Sigmoid colon (tissue), 6 donors: ENCODE measurements at regions not wholly inside any gene's neighbourhood (a gene's known extent, or its start where the extent isn't known, plus 50 kb on each side); places are given as distances from the start of the nearest gene placed in this dataset.

Experiments
- DNase-seq: peaks from one replicate; pipeline ENCODE4 v3.0.0-alpha.2; 2019
- H3K27ac ChIP-seq, 4 donors: fragments of 200-600 bp; sonication (generic); one replicate each; pipeline ENCODE4 v1.5.1; 2016 to 2019; ENCODE audit warnings: mild to moderate bottlenecking in 1 of 4
- H3K27me3 ChIP-seq, 3 donors: fragments of 200-600 bp; sonication (generic); one replicate each; pipeline ENCODE4 v1.5.1; 2019; ENCODE audit warnings: mild to moderate bottlenecking in 1 of 3
- H3K36me3 ChIP-seq, 4 donors: fragments of 200-600 bp; sonication (generic); one replicate each; pipeline ENCODE4 v1.5.1; 2016 to 2019
- H3K4me1 ChIP-seq, 4 donors: fragments of 200-600 bp; sonication (generic); one replicate each; pipeline ENCODE4 v1.5.1; 2017 to 2019
- H3K4me3 ChIP-seq, 4 donors: fragments of 200-600 bp; sonication (generic); one replicate each; pipeline ENCODE4 v1.5.1; 2017 to 2019; ENCODE audit warnings: mild to moderate bottlenecking in 2 of 4, moderate library complexity in 1 of 4
- H3K9me3 ChIP-seq, 4 donors: fragments of 200-600 bp in 3 of 4; sonication (generic) in 3 of 4; one replicate each; pipeline versions ENCODE4 v1.5.1 to v1.6.1; 2013 to 2019
- CTCF ChIP-seq, 4 experiments: fragments of 450-650 bp in 3 of 4; fragments of 200-600 bp in 1 of 4; IDR thresholded peaks; one replicate each; pipeline ENCODE4 v1.5.1; 2016 to 2019; ENCODE audit warnings: antibody characterized with exemption in 4 of 4, mild to moderate bottlenecking in 3 of 4, moderate library complexity in 2 of 4
- EP300 ChIP-seq, 4 donors: sonication (generic); formaldehyde crosslinking; IDR thresholded peaks; one replicate each; pipeline ENCODE4 v1.6.1; 2017; ENCODE audit warnings: antibody characterized with exemption in 4 of 4
- POLR2A ChIP-seq, 2 donors: fragments of 450-650 bp; IDR thresholded peaks; one replicate each; pipeline ENCODE4 v1.6.1; 2016; ENCODE audit warnings: antibody characterized with exemption in 2 of 2, mild to moderate bottlenecking in 2 of 2, moderate library complexity in 2 of 2
- POLR2AphosphoS5 ChIP-seq, 4 donors: sonication (generic); formaldehyde crosslinking; IDR thresholded peaks; one replicate each; pipeline ENCODE4 v1.6.1; 2017; ENCODE audit warnings: antibody characterized with exemption in 4 of 4
- WGBS, 2 donors: extraction: QIAGEN DNeasy Blood & Tissue Kit; methylation state at CpG; one replicate each; pipeline ENCODE4 v1.1.7; 2013; 5-methylcytosine and 5-hydroxymethylcytosine counted together
- intact Hi-C: fragments of 100-400 bp; cut with DNase I; formaldehyde crosslinking; loops from one replicate; pipeline ENCODE4 v1.15.1; 2023
- donor health status: healthy with polysubstance abuse.
- donor health status: healthy.

GRCh38 chr11:11020219-11020726, 162.4 kb upstream of the ZBED5 start:
- H3K9me3 ChIP-seq: no peaks in the 10 kb centered on the region
- WGBS, 2 donors: 88 to 90% methylated on average over 12 of the region's 12 CpGs
- DNase-seq: no peak
- no peaks in the 10 kb centered on the region for H3K36me3 ChIP-seq
- no peak overlapping the region for H3K4me3 ChIP-seq
- no peak overlapping the region for H3K27ac ChIP-seq
- TF ChIP-seq POLR2AphosphoS5 (IDR thresholded peaks at IDR 0.05): no peak
- no peaks in the 10 kb centered on the region for H3K4me1 ChIP-seq
- intact Hi-C loops: no loop called here
- H3K27me3 ChIP-seq: no peaks in the 10 kb centered on the region

GRCh38 chr11:11016943-11017342, 159.1 kb upstream of the ZBED5 start:
- intact Hi-C loops: no loop called here

GRCh38 chr11:11016068-11016467, 158.2 kb upstream of the ZBED5 start:
- Histone ChIP-seq H3K4me3 (no peak overlapping the region), H3K27me3 (no peaks in the 10 kb centered on the region), H3K27ac (no peak overlapping the region), H3K9me3 (no peaks in the 10 kb centered on the region), H3K36me3 (no peaks in the 10 kb centered on the region), H3K4me1 (no peaks in the 10 kb centered on the region)
- no peak for TF ChIP-seq POLR2A (IDR thresholded peaks at IDR 0.05)
- TF ChIP-seq CTCF (IDR thresholded peaks at IDR 0.05): no peak
- no peak for TF ChIP-seq EP300 (IDR thresholded peaks at IDR 0.05)
- TF ChIP-seq POLR2AphosphoS5 (IDR thresholded peaks at IDR 0.05): no peak
- DNase-seq: no peak
- intact Hi-C loops: no loop called here
- 66 to 83% methylated on average over 2 of the region's 2 CpGs for WGBS, 2 donors

More at GRCh38 chr11:11016943-11017342, 159.1 kb upstream of the ZBED5 start:
- TF ChIP-seq POLR2AphosphoS5 (IDR thresholded peaks at IDR 0.05) (no peak), CTCF (IDR thresholded peaks at IDR 0.05) (no peak)
- DNase-seq: no peak
- H3K27me3 ChIP-seq: no peaks in the 10 kb centered on the region
- no peaks in the 10 kb centered on the region for H3K9me3 ChIP-seq
- H3K4me1 ChIP-seq: no peaks in the 10 kb centered on the region
- no peak overlapping the region for H3K4me3 ChIP-seq
- no peaks in the 10 kb centered on the region for H3K36me3 ChIP-seq
- no peak overlapping the region for H3K27ac ChIP-seq

GRCh38 chr11:11011617-11012016, 153.8 kb upstream of the ZBED5 start:
- no peak overlapping the region for H3K27ac ChIP-seq
- no peak overlapping the region for H3K4me3 ChIP-seq
- H3K4me1 ChIP-seq: peaks cover 0 to 10% (median 3%) of the 10 kb centered on the region in 4 donors
- DNase-seq: no peak
- H3K27me3 ChIP-seq: no peaks in the 10 kb centered on the region
- no peaks in the 10 kb centered on the region for H3K9me3 ChIP-seq
- no peaks in the 10 kb centered on the region for H3K36me3 ChIP-seq
- TF ChIP-seq POLR2A (IDR thresholded peaks at IDR 0.05) (no peak), EP300 (IDR thresholded peaks at IDR 0.05) (no peak), POLR2AphosphoS5 (IDR thresholded peaks at IDR 0.05) (no peak), CTCF (IDR thresholded peaks at IDR 0.05) (no peak)
- WGBS, 2 donors: 86 to 88% methylated on average over 5 of the region's 5 CpGs
- intact Hi-C loops: no loop called here

- H3K36me3 ChIP-seq: no peaks in the 10 kb centered on the region
- intact Hi-C loops: no loop called here
- no peak for DNase-seq
- no peaks in the 10 kb centered on the region for H3K9me3 ChIP-seq
- no peak overlapping the region for H3K27ac ChIP-seq
- peaks cover 0 to 10% (median 3%) of the 10 kb centered on the region in 4 donors for H3K4me1 ChIP-seq
- TF ChIP-seq CTCF (IDR thresholded peaks at IDR 0.05): peak in 1 of 4 experiments; percentile 7
- TF ChIP-seq POLR2A (IDR thresholded peaks at IDR 0.05): no peak
- TF ChIP-seq EP300 (IDR thresholded peaks at IDR 0.05): no peak
- no peak for TF ChIP-seq POLR2AphosphoS5 (IDR thresholded peaks at IDR 0.05)
- 10 to 29% methylated on average over 7 to 8 of the region's 8 CpGs for WGBS, 2 donors
- H3K4me3 ChIP-seq: no peak overlapping the region
- H3K27me3 ChIP-seq: no peaks in the 10 kb centered on the region
These were observed 152.8 kb upstream of the ZBED5 start for GRCh38 chr11:11010624-11011127.
